ENCODE measurements at regions not wholly inside any gene's neighbourhood (a gene's known extent, or its start where the extent isn't known, plus 50 kb on each side); places are given as distances from the start of the nearest gene placed in this dataset.
"Not testable (repeated sequence)": the region's sequence is repeated elsewhere in the genome, so short reads cannot be mapped to it uniquely, and the experiment has no call there.

- ATAC-seq (ENCODE audit: low FRiP score) = no peak
- DNase-seq (ENCODE audit: low spot score) = no peak
- TF ChIP-seq, protein P1, sequence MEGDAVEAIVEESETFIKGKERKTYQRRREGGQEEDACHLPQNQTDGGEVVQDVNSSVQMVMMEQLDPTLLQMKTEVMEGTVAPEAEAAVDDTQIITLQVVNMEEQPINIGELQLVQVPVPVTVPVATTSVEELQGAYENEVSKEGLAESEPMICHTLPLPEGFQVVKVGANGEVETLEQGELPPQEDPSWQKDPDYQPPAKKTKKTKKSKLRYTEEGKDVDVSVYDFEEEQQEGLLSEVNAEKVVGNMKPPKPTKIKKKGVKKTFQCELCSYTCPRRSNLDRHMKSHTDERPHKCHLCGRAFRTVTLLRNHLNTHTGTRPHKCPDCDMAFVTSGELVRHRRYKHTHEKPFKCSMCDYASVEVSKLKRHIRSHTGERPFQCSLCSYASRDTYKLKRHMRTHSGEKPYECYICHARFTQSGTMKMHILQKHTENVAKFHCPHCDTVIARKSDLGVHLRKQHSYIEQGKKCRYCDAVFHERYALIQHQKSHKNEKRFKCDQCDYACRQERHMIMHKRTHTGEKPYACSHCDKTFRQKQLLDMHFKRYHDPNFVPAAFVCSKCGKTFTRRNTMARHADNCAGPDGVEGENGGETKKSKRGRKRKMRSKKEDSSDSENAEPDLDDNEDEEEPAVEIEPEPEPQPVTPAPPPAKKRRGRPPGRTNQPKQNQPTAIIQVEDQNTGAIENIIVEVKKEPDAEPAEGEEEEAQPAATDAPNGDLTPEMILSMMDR (IDR thresholded peaks at IDR 0.05) = no peak
Observed at GRCh38 chr3:192064959-192065358, 604.0 kb downstream of the PYDC2 start.

DNA sequence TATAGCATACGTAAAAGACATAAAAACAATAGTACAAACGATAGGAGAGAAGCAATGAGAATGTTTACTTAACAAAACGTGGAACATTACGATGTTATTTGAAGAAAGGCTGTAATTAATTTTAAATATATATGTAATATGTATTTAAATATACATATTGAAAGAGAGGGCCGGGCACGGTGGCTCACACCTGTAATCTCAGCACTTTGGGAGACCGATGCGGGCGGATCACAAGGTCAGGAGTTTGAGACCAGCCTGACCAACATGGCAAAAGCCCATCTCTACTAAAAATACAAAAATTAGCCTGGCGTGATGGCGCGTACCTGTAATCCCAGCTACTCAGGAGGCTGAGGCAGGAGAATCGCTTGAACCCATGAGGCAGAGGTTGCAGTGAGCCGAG, 605.3 kb downstream of the PYDC2 start:
- DNase-seq (ENCODE audit: low spot score); ATAC-seq (ENCODE audit: low FRiP score): not testable (repeated sequence)

DNA sequence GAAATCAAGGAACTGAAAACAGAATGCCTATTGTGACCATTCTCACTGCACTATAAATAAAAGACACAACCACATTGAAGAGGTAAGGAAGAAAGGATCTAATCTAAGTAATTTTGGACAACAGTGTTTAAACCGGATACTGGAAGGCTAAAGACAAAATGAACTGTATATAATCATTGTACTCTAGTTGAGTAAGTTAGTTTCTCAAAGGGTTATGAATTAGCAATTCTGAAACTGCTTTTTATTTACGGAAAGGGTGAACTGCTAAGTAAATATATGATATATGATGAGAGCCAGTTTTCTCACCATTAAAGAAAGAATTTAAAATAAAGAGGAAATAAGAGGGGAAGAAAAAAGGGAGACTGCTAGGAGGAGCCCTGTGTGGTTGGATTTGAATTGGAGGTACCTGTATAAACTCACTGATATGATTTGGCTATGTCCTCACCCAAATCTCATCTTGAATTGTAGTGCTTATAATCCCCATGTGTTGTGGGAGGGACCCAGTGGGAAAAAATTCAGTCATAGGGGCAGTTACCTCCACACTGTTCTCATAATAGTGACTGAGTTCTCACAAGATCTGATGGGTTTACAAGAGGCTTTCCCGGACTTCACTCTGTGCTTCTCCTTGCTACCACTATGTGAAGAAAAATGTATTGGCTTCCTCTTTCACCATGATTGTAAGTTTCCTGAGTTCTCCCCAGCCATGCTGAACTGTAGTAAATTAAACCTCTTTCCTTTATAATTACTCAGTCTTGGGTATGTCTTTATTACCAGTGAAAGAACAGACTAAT, 607.7 kb downstream of the PYDC2 start:
- DNase-seq (ENCODE audit: low spot score) (no peak), ATAC-seq (ENCODE audit: low FRiP score) (no peak)
- TF ChIP-seq, protein P1 (IDR thresholded peaks at IDR 0.05) = no peak

- TF ChIP-seq, protein P1 (IDR thresholded peaks at IDR 0.05) = no peak
- ATAC-seq (ENCODE audit: low FRiP score) (no peak), DNase-seq (ENCODE audit: low spot score) (no peak)
Observed at GRCh38 chr3:192077795-192078497, 617.0 kb downstream of the PYDC2 start.

- TF ChIP-seq, protein P1 (IDR thresholded peaks at IDR 0.05) = no peak
- DNase-seq (ENCODE audit: low spot score) (no peak), ATAC-seq (ENCODE audit: low FRiP score) (no peak)
Observed at GRCh38 chr3:192079098-192079497, 618.1 kb downstream of the PYDC2 start.

- DNase-seq (ENCODE audit: low spot score) = no peak
- no peak for ATAC-seq (ENCODE audit: low FRiP score)
- TF ChIP-seq, protein P1 (IDR thresholded peaks at IDR 0.05) = no peak
Observed at GRCh38 chr3:192080336-192080735, 619.4 kb downstream of the PYDC2 start.

GRCh38 chr3:192082730-192083660, 622.0 kb downstream of the PYDC2 start:
- no peak for ATAC-seq (ENCODE audit: low FRiP score)
- TF ChIP-seq, protein P1 (IDR thresholded peaks at IDR 0.05) = no peak
- DNase-seq (ENCODE audit: low spot score) = no peak
